ENCODE measurements at regions not wholly inside any gene's neighbourhood (a gene's known extent, or its start where the extent isn't known, plus 50 kb on each side); places are given as distances from the start of the nearest gene placed in this dataset.

DNA sequence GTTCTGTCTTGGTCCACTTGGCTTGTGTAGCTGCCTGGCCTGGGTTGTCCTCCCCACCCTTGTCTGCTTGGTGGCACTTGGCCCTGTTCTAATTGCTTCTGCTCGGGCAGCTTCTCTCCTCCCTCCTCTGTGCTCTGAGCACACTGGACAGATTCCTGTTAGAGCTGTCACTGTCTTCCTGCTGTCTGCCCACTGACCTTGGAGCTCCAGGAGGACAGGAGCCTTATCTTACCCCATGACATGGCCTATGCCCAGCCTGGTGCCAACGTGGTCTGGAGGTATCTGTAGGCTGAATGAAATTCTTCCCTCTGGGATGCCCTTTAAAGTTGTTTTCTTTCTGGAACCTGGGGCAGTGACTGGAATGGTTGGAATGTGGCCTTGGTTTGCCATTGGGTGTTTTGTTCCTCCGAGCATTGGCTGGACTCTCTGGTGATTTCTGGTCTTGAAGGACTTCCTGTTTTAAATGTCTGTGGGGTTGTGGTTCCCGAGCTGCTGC is 94.1 kb downstream of the FAM43A start:
- TF ChIP-seq GATA3 (IDR thresholded peaks at IDR 0.05; ENCODE audit: low read depth, low read length) (no peak), GATA2 (IDR thresholded peaks at IDR 0.05; ENCODE audit: low read depth, low read length) (no peak)

DNA sequence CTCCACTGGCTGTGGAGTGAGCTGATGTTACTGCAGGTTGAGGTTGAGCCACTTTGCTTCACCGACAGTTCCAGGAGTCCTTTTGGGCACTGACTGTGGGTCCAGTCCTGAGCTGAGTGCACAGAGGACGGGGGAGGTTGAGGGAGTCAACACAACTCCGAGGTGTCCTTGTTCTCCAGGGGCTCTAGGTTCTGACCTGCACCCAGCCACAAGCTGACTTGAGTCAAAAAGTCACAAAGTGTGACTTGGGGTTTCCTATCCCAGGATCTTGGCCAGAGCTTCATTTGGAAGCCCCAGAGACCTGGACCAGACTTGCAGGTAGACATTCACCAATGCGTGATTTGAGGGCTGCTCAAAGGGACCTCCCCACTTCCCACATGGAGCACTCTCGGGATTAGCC is 95.0 kb downstream of the FAM43A start:
- no peak for TF ChIP-seq GATA2 (IDR thresholded peaks at IDR 0.05; ENCODE audit: low read depth, low read length)

DNA sequence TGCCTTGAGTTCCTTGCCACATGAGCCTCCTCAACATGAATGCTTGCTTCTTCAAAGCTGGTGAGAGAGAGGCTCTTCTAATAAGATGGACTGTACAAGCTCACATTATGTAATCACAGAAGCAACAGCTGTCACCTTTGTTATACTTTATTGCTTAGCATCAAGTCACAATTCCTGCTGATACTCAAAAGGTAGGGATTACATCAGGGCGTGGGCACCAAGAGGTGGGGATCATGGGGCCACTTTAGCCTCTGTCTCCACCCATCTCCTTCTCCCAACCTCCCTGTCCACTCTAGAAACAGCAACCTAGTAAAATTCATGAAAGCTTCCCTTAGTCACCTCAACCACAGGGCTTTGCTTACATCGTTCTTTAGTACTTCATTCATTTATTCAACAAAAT is 95.9 kb downstream of the FAM43A start:
- TF ChIP-seq GATA3 (IDR thresholded peaks at IDR 0.05; ENCODE audit: low read depth, low read length), result no peak
- no peak for TF ChIP-seq GATA2 (IDR thresholded peaks at IDR 0.05; ENCODE audit: low read depth, low read length)

DNA sequence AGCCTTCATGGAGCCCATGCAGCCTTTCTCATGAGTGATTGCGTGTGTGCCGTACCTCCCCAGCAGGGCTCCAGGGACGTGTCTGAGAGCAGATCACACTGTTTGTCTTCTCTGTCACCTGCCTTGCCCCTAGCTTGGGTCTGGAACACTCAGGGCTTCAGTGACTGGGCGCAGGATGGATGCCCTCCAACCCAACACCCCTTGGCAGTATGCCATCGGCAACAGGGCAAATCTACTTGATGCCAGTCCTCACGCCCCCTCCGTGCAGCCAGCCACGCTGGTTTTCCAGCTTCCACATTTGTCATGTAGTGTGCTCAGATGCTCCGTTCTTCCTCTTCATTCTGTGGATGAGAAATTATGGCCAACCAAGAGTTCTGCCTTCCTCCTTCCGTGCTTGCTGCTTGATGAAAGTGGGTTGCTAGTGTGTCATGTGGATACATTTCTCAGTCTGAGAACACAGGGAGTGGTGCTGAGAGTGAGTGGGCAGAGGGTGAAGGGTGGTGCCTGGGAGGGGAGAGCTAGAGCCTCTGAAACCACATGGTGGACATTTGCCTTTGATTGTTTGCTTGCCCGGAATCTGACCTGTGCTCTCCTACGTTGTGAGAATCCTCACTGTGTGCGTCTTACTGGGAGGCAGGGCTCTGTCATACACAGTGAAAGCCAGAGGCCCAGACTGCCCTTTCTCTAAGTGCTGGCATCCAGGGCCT is 97.2 kb downstream of the FAM43A start:
- no peak for TF ChIP-seq GATA2 (IDR thresholded peaks at IDR 0.05; ENCODE audit: low read depth, low read length)
- no peak for TF ChIP-seq GATA3 (IDR thresholded peaks at IDR 0.05; ENCODE audit: low read depth, low read length)

DNA sequence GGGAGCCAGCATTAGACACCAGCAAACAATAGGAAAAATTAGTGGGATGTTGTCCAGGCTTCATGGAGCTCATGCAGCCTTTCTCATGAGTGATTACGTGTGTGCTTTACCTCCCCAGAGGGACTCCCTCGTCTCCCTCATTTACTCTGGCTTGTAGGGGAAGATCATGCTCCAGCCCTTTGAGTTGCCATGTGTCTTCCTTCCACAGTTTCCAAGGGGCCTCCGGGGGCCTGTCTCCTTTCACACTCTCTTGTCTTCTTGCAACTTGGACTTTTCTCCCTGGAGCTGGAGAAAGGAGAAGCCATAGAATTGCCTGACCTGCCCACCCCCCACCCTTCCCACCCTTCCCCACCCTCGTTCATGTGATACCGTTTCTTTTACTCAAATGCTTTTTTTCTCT is 98.7 kb downstream of the FAM43A start:
- TF ChIP-seq GATA2 (IDR thresholded peaks at IDR 0.05; ENCODE audit: low read depth, low read length), result no peak
- TF ChIP-seq GATA3 (IDR thresholded peaks at IDR 0.05; ENCODE audit: low read depth, low read length), result no peak

DNA sequence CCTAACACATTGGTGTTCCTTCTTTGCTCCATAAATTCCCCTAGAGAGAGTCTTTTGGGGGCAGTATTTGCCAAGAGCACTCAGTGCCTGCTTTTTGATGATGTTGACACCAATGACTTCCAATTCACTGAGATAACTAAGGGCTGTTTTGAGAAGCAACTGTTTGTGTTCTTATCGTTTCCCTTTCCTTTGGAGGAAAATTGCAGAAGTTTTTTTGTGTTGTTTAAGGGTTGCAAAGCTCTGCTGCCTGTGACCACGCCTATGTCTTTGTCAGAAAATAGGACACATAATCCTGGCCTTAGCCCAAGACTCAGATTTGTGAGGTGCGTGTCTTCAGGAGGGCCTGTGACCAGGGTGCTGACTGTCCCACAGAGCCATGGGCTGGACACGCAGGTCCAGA is 99.6 kb downstream of the FAM43A start:
- no peak for TF ChIP-seq GATA3 (IDR thresholded peaks at IDR 0.05; ENCODE audit: low read depth, low read length)
- TF ChIP-seq GATA2 (IDR thresholded peaks at IDR 0.05; ENCODE audit: low read depth, low read length), result no peak

DNA sequence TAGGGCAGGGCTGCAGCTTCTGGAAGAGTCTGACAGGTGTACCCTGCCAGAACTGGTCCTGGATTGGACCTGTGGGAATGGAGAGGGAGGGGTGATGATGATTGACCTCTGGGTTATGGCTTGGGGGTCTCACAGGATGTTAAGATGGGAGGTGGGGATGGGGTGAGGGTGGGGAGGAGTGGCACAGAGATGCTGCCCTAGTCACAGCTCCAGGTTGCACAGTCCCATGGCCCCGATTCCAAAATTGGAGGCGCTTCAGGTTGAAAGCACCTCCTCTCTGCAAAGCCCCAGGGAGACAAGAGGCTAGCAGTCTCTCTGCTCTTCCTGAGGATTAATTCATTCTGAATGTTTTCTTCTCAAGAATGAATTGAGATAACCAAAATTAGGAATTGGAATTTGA is 101.4 kb downstream of the FAM43A start:
- TF ChIP-seq GATA3 (IDR thresholded peaks at IDR 0.05; ENCODE audit: low read depth, low read length), result no peak
- no peak for TF ChIP-seq GATA2 (IDR thresholded peaks at IDR 0.05; ENCODE audit: low read depth, low read length)

DNA sequence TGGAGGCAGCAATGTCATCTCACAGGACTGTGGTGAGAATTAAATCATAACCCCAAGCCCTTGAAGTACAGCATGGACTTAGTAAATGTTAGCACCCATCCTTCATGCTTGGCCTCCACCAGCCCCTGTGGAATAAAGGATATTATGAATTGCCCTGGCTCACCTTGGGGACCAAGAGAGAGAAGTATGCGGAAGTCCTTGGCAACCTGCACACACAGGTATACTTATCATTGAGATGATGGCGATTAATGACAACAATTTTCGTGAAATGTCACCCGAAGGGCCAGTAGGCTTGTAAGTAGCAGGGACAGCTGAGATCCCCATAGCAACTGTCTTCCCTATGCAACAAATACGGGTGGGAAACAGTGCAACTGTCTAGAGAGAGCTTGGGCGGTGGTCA is 102.0 kb downstream of the FAM43A start:
- no peak for TF ChIP-seq GATA3 (IDR thresholded peaks at IDR 0.05; ENCODE audit: low read depth, low read length)
- TF ChIP-seq GATA2 (IDR thresholded peaks at IDR 0.05; ENCODE audit: low read depth, low read length), result no peak

DNA sequence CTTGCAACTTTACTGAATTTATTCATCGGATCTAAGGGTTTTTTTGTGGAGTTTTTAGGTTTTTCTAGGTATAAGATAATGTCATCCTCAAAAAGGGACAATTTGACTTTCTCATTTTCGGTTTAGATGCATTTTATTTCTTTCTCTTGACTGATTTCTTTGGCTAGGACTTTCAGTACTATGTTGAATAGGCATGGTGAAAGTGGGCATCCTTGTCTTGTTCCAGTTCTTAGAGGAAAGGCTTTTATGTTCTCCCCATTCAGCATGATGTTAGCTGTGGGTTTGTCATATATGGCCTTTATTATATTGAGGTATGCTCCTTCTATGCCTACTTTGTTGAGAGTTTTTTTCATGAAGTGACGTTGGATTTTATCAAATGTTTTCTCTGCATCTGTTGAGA is 106.7 kb downstream of the FAM43A start:
- TF ChIP-seq GATA3 (IDR thresholded peaks at IDR 0.05; ENCODE audit: low read depth, low read length), result no peak
- no peak for TF ChIP-seq GATA2 (IDR thresholded peaks at IDR 0.05; ENCODE audit: low read depth, low read length)

DNA sequence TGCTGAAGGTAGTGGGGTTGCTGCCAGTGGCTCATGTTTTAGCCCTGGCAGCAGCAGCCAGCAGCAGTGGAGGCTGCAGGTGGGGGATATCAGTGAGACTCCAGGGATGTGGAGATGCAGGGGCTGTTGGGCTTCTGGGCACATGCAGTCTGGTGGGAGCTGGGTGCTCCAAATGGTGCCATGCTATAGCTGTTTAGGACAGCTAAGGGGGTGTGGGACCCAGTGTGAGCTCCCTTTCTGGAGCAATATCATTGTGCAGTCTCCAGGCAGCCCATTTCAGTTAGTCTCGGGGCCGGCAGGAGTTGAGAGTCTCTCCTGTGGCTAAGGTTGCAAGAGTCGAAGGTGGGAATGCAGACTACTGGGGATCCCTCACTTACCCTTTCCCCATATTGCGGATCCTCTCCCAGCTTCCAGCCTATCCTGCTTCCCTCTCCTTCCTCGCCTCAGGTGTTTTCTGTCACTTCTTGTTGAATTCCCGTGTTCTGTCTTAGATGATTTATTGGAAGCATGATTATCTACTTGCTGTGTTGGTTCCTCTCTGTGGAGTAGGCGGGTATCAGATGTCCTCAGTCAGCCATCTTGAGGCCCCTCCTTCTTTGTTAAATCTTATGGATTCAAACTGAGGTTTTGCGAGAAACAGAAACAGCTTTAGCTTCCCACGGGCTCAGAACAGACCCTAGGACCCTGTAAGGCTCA is 112.0 kb downstream of the FAM43A start:
- TF ChIP-seq GATA2 (IDR thresholded peaks at IDR 0.05; ENCODE audit: low read depth, low read length), result no peak
- no peak for TF ChIP-seq GATA3 (IDR thresholded peaks at IDR 0.05; ENCODE audit: low read depth, low read length)

DNA sequence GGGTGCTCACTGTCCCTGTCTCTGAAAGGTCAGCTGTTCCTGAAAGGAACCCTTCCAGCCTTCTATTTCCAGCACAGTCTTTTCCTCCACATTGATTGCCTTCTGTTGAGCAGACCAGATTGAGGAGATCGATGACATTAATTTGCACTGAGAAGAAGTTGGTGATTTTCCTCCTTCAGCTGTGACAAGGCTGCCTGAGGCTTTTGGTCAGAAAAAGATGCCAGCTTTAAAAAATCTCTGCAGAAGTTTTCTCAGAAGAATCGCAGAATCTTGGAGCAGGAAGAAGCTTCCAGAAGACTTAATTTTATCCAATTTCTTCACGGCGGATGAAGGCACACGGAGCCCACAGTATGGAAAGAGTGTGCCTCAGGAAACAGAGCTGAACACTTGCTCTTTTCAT is 112.8 kb downstream of the FAM43A start:
- TF ChIP-seq GATA2 (IDR thresholded peaks at IDR 0.05; ENCODE audit: low read depth, low read length), result no peak
- no peak for TF ChIP-seq GATA3 (IDR thresholded peaks at IDR 0.05; ENCODE audit: low read depth, low read length)

DNA sequence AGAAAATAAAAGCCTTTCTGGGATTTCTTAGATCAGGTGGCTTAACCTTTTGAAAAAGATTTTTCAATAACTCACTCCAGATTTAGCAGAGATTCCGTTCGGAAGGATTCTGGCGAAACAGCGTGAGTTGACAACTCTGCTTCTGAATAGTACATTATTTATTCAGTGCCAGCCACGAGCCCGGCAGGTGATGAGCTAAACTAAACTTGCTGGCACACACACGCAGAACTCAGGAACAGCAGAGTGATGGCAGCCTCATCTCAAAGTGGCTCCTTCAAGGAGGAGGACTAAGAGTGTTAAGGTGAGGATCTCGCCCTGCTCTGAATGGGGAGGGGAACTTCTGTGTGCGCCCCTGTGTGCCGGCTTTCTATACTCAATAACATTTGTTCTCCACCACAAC is 114.3 kb downstream of the FAM43A start:
- TF ChIP-seq GATA2 (IDR thresholded peaks at IDR 0.05; ENCODE audit: low read depth, low read length) (no peak), GATA3 (IDR thresholded peaks at IDR 0.05; ENCODE audit: low read depth, low read length) (no peak)

DNA sequence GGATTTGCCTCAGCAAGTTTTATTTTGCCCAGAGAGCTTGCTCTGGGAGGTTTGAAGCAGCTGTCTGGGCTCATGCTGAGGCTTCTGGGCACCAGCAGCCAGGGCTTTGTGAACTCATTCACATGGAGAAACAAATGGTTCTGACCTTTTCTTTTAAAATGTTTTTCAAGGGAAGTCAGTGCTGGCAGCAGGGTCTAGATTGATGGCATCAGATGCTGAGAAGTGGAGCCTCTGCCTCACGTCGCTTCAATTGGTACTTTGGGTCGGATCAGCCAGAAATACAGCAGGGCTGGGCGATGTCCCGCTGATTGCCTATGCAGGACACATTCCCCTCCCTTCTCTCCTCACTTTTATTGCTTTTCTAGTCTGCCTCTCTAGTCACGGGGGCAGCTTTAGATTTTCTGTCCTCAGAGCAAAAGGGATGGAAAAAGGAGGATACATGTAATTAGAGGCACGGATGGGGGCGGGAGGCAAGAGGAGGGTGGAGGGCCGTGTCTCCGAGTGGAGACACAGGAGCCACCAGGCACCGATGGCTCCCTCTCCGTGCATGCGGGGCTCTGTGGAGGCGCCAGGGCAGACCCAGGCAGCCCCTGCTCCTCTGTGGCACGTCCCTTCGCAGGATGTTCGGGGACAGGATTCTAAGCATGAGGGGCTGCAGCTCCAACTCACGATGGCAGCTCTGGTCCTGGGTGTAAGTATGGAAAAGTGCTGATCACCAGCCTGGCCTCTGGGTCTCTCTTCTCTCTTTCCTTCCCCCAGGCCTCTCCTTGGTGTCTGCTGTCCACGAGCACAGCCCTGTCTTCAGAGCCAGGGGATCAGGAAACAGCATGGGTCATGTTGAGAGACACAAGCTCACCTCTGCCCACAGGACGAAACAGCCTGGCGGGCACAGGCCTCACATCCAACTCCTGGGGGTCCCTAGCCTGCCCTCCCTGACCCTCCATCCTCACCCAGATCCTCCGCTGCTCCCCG is 116.1 kb downstream of the FAM43A start:
- TF ChIP-seq GATA2 (IDR thresholded peaks at IDR 0.05; ENCODE audit: low read depth, low read length), result no peak
- no peak for TF ChIP-seq GATA3 (IDR thresholded peaks at IDR 0.05; ENCODE audit: low read depth, low read length)

DNA sequence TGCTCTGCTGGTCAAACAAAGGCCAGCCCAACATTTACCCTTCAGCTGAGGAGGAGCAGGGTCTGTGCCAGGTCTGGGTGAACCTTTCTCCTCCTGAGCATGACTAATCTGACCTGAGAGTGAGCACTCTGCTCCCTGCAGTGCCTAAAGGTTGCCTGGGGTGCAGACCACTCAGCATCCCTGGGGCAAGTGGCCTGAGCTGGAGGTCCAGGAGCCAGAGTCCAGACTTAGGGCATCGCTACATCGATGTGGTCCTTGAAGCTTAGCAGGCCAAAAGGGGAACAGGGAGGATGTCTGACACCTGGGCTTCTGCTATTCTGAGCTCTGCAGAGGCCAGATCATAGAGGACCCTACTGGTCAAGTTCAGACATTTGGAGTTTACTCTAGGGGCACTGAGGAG is 119.1 kb downstream of the FAM43A start:
- no peak for TF ChIP-seq GATA3 (IDR thresholded peaks at IDR 0.05; ENCODE audit: low read depth, low read length)
- TF ChIP-seq GATA2 (IDR thresholded peaks at IDR 0.05; ENCODE audit: low read depth, low read length), result no peak

All from SH-SY5Y (cell line).